ENCODE measurements at regions not wholly inside any gene's neighbourhood (a gene's known extent, or its start where the extent isn't known, plus 50 kb on each side); places are given as distances from the start of the nearest gene placed in this dataset.

GRCh38 chr11:8826901-8827560 lies 84.0 kb upstream of the AKIP1 start:
- Histone ChIP-seq H3K27me3 (no peaks in the 10 kb centered on the region), H3K27ac (no peak overlapping the region), H3K36me3 (no peaks in the 10 kb centered on the region), H3K4me3 (replicated peaks in 1 of 3) (no peak overlapping the region), H3K4me1 (peaks cover 6 to 21% of the 10 kb centered on the region in 2 donors), H3K9me3 (no peaks in the 10 kb centered on the region)
- 64 to 68% methylated on average over 6 of the region's 6 CpGs for WGBS, 2 donors
- TF ChIP-seq CTCF (IDR thresholded peaks at IDR 0.05) = no peak
- no peak for TF ChIP-seq POLR2A (IDR thresholded peaks at IDR 0.05)
- intact Hi-C loops (cut with DNase I) = no loop called here
- DNase-seq = no peak

- TF ChIP-seq CTCF (IDR thresholded peaks at IDR 0.05) (no peak), POLR2A (IDR thresholded peaks at IDR 0.05) (no peak)
- Histone ChIP-seq H3K4me3 (replicated peaks in 1 of 3) (no peak overlapping the region), H3K9me3 (no peaks in the 10 kb centered on the region), H3K27ac (no peak overlapping the region), H3K27me3 (no peaks in the 10 kb centered on the region), H3K4me1 (peaks cover 12 to 28% of the 10 kb centered on the region in 2 donors), H3K36me3 (no peaks in the 10 kb centered on the region)
- intact Hi-C loops (cut with DNase I) = no loop called here
- DNase-seq = no peak
- 42 to 78% methylated on average over 3 of the region's 3 CpGs for WGBS, 2 donors
Measured at GRCh38 chr11:8828046-8828445, 82.9 kb upstream of the AKIP1 start.

- peak; percentile 49 to 54 for DNase-seq
- H3K36me3 ChIP-seq = no peaks in the 10 kb centered on the region
- WGBS, 2 donors = 68 to 72% methylated on average over 11 of the region's 11 CpGs
- H3K4me3 ChIP-seq (replicated peaks in 1 of 3) = no peak overlapping the region
- no peaks in the 10 kb centered on the region for H3K27me3 ChIP-seq
- H3K9me3 ChIP-seq = no peaks in the 10 kb centered on the region
- H3K4me1 ChIP-seq = peaks cover 14 to 36% of the 10 kb centered on the region in 2 donors
- no peak for TF ChIP-seq POLR2A (IDR thresholded peaks at IDR 0.05)
- no peak for TF ChIP-seq CTCF (IDR thresholded peaks at IDR 0.05)
- intact Hi-C loops (cut with DNase I) = no loop called here
- H3K27ac ChIP-seq = no peak overlapping the region
Measured at GRCh38 chr11:8828580-8829361, 82.2 kb upstream of the AKIP1 start.

GRCh38 chr11:8829556-8829955 lies 81.4 kb upstream of the AKIP1 start:
- DNase-seq = no peak
- 86 to 89% methylated on average over 8 of the region's 8 CpGs for WGBS, 2 donors
- no peaks in the 10 kb centered on the region for H3K27me3 ChIP-seq
- H3K36me3 ChIP-seq = no peaks in the 10 kb centered on the region
- H3K4me1 ChIP-seq = peaks cover 14 to 38% of the 10 kb centered on the region in 2 donors
- no peak overlapping the region for H3K27ac ChIP-seq
- intact Hi-C loops (cut with DNase I) = no loop called here
- no peak overlapping the region for H3K4me3 ChIP-seq (replicated peaks in 1 of 3)
- no peaks in the 10 kb centered on the region for H3K9me3 ChIP-seq
- no peak for TF ChIP-seq CTCF (IDR thresholded peaks at IDR 0.05)
- TF ChIP-seq POLR2A (IDR thresholded peaks at IDR 0.05) = no peak

- H3K9me3 ChIP-seq = no peaks in the 10 kb centered on the region
- H3K27ac ChIP-seq = no peak overlapping the region
- H3K27me3 ChIP-seq = no peaks in the 10 kb centered on the region
- no peak overlapping the region for H3K4me3 ChIP-seq (replicated peaks in 1 of 3)
- peaks cover 14 to 38% of the 10 kb centered on the region in 2 donors for H3K4me1 ChIP-seq
- TF ChIP-seq POLR2A (IDR thresholded peaks at IDR 0.05) = no peak
- TF ChIP-seq CTCF (IDR thresholded peaks at IDR 0.05) = no peak
- intact Hi-C loops (cut with DNase I) = no loop called here
- WGBS, 2 donors = 92 to 96% methylated on average over 3 of the region's 3 CpGs
- H3K36me3 ChIP-seq = no peaks in the 10 kb centered on the region
- DNase-seq = no peak
Measured at GRCh38 chr11:8830641-8831040, 80.3 kb upstream of the AKIP1 start.
